ENCODE measurements at regions not wholly inside any gene's neighbourhood (a gene's known extent, or its start where the extent isn't known, plus 50 kb on each side); places are given as distances from the start of the nearest gene placed in this dataset.
"Not testable (repeated sequence)": the region's sequence is repeated elsewhere in the genome, so short reads cannot be mapped to it uniquely, and the experiment has no call there.

GRCh38 chr12:74379114-74379513 is 158.5 kb upstream of the ATXN7L3B start:
- Mint-ChIP-seq H3K27me3 (no peaks in the 10 kb centered on the region), H3K4me3 (no peak overlapping the region), H3K36me3 (ENCODE audit: low read depth) (no peaks in the 10 kb centered on the region), H3K9me3 (peaks cover 7% of the 10 kb centered on the region), H3K4me1 (no peaks in the 10 kb centered on the region), H3K27ac (no peak overlapping the region)
- ATAC-seq (no peak), DNase-seq (no peak)

DNA sequence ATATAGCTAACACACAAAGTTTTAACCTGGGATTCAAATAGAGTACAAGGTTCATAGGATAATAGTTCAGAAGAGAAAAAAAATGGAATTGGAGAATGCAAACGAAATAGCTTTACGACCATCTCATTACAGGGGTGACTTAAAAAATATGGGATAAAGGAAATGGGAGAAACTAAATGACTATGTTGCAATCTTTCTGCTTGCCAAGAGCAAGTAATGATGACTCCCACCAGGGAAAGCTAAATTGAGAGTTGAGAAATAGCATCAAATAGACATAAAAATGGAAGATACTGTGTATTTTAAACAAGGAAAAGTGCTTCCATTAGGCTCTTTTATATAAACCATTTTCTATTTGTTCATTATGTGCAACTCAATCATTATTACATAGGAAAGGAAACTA is 155.7 kb upstream of the ATXN7L3B start:
- no peak for ATAC-seq
- no peak for DNase-seq
- no peaks in the 10 kb centered on the region for H3K27me3 Mint-ChIP-seq

DNA sequence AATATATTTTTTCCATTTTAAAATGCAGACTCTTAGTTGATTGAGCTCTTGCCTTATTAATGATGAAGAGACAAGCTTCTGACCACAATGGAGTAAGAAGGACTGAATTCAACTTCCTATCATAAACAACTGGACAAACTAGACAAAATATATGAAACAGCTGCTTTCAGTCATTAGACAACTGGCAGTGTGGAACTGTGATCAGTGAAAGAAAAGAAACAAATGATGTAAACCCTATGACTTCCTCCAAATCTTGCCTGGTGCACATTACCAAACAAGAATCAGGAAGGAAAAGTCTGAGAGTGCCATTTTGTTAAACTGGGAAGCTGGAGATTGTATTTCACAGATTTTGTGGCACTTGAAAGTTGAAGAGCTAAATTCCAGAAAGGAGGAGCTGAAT is 154.7 kb upstream of the ATXN7L3B start:
- H3K4me3 Mint-ChIP-seq: no peak overlapping the region

More for the DNA sequence above, 155.7 kb upstream of the ATXN7L3B start:
- peaks cover 7% of the 10 kb centered on the region for H3K9me3 Mint-ChIP-seq
- H3K4me1 Mint-ChIP-seq: no peaks in the 10 kb centered on the region
- H3K27ac Mint-ChIP-seq: no peak overlapping the region
- no peaks in the 10 kb centered on the region for H3K36me3 Mint-ChIP-seq (ENCODE audit: low read depth)
- no peak overlapping the region for H3K4me3 Mint-ChIP-seq

GRCh38 chr12:74391283-74391682 is 146.4 kb upstream of the ATXN7L3B start:
- ATAC-seq: no peak
- no peaks in the 10 kb centered on the region for H3K4me1 Mint-ChIP-seq
- no peaks in the 10 kb centered on the region for H3K9me3 Mint-ChIP-seq
- no peak for DNase-seq
- H3K27ac Mint-ChIP-seq: no peak overlapping the region
- H3K36me3 Mint-ChIP-seq (ENCODE audit: low read depth): no peaks in the 10 kb centered on the region
- H3K4me3 Mint-ChIP-seq: no peak overlapping the region
- no peaks in the 10 kb centered on the region for H3K27me3 Mint-ChIP-seq

More for the DNA sequence above, 154.7 kb upstream of the ATXN7L3B start:
- H3K27ac Mint-ChIP-seq: no peak overlapping the region
- no peaks in the 10 kb centered on the region for H3K27me3 Mint-ChIP-seq
- peaks cover 7% of the 10 kb centered on the region for H3K9me3 Mint-ChIP-seq
- ATAC-seq (no peak), DNase-seq (no peak)
- H3K4me1 Mint-ChIP-seq: no peaks in the 10 kb centered on the region
- no peaks in the 10 kb centered on the region for H3K36me3 Mint-ChIP-seq (ENCODE audit: low read depth)

DNA sequence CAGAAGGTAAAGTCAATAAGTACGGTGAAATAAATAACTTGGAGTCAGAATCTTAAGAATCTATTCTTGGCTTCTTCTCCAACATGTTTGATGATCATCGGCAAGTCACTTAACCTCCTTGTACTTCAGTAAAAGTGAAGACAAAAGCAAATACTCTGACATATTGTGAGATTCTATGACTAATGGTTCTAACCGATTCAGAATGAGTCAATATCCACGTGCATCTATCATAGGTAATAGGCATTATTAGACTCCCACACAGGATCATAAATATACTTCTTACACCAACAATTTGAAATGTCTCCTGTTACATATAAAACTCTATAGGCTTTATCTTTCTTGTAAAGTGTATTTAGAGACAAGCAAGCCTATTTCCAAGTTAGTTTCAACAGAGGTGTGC is 144.4 kb upstream of the ATXN7L3B start:
- no peak for DNase-seq
- Mint-ChIP-seq H3K36me3 (ENCODE audit: low read depth) (no peaks in the 10 kb centered on the region), H3K9me3 (no peaks in the 10 kb centered on the region)

DNA sequence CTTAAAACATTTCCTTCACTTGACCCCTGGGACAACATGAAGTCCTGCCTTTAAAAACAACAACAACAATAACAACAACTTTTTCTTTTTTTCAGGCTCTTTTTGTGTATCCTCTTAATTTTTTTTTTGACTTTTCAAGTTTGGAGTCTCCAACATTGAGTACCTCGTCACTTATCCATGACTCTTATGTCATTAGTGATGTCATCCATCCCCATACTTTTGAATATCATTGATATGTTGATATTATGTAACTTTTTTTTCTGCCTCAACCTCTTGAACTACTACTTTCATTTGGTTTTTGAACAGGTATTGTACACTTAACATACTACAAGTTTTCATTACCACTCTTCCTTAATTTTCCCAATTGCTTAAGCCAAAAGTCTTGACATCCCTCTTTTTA is 143.0 kb upstream of the ATXN7L3B start:
- Mint-ChIP-seq H3K36me3 (ENCODE audit: low read depth) (no peaks in the 10 kb centered on the region), H3K27me3 (no peaks in the 10 kb centered on the region), H3K4me1 (no peaks in the 10 kb centered on the region), H3K27ac (no peak overlapping the region), H3K4me3 (no peak overlapping the region), H3K9me3 (no peaks in the 10 kb centered on the region)
- DNase-seq (no peak), ATAC-seq (no peak)

More for the DNA sequence above, 144.4 kb upstream of the ATXN7L3B start:
- ATAC-seq: no peak
- Mint-ChIP-seq H3K4me3 (no peak overlapping the region), H3K27ac (no peak overlapping the region), H3K27me3 (no peaks in the 10 kb centered on the region), H3K4me1 (no peaks in the 10 kb centered on the region)

DNA sequence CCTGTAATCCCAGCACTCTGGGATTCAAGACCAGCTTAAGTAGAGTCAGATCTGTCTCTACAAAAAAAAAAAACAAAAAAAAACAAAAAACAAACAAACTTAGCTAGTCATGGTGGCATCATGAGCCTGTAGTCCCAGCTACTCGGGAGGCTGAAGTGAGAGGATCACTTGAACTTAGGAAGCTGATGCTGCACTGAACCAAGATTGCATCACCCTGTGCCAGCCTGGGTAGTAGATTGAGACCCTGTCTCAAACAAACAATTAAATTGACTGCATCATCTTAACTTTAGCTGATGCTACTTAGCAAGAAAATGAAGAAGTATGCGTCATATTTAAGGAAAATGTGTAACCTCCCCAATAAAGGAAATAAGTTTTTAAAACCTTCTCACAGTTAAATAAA is 136.6 kb upstream of the ATXN7L3B start:
- Mint-ChIP-seq H3K27ac (no peak overlapping the region), H3K4me1 (no peaks in the 10 kb centered on the region), H3K36me3 (ENCODE audit: low read depth) (no peaks in the 10 kb centered on the region), H3K9me3 (no peaks in the 10 kb centered on the region), H3K4me3 (no peak overlapping the region), H3K27me3 (no peaks in the 10 kb centered on the region)
- ATAC-seq (no peak), DNase-seq (no peak)

- Mint-ChIP-seq H3K9me3 (no peaks in the 10 kb centered on the region), H3K27ac (no peak overlapping the region), H3K27me3 (no peaks in the 10 kb centered on the region), H3K4me1 (no peaks in the 10 kb centered on the region), H3K36me3 (ENCODE audit: low read depth) (no peaks in the 10 kb centered on the region), H3K4me3 (no peak overlapping the region)
- DNase-seq (no peak), ATAC-seq (no peak)
These were observed 135.7 kb upstream of the ATXN7L3B start for GRCh38 chr12:74401966-74402365.

DNA sequence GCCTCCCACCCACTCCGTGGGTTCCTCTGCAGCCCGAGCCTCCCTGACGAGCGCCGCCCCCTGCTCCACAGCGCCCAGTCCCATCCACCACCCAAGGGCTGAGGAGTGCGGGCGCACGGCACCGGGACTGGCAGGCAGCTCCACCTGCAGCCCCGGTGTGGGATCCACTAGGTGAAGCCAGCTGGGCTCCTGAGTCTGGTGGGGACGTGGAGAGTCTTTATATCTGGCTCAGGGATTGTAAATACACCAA is 134.5 kb upstream of the ATXN7L3B start:
- not testable (repeated sequence) for H3K27ac Mint-ChIP-seq; H3K4me1 Mint-ChIP-seq; H3K27me3 Mint-ChIP-seq; DNase-seq; H3K9me3 Mint-ChIP-seq; H3K4me3 Mint-ChIP-seq; H3K36me3 Mint-ChIP-seq (ENCODE audit: low read depth); ATAC-seq

DNA sequence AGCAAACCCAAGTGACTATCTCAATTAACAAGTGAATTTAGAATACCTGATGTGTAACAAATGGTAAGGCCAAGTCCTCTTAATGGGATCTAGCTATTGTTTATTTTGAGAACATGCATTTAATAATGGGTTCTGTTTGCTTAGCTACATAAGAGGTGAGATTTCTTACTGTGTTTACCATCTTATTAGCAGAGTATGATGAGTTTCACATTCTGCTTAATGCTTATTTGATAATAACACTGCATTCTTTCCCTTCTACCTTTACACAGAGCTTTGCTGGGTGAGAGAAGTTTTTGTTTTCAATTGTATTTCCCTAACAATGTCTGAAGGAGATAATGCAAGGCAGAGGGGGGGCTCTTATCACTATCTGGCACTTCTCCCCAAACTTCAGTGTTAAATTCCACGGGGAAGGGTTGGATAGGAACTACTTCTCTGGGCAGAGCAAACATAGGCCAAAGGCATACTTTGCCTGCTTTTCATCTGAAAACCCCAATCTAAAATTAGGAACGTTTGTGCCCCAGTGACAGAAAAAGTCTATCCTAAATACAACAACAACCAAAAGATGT is 129.0 kb upstream of the ATXN7L3B start:
- Mint-ChIP-seq H3K36me3 (ENCODE audit: low read depth) (no peaks in the 10 kb centered on the region), H3K4me1 (no peaks in the 10 kb centered on the region), H3K9me3 (no peaks in the 10 kb centered on the region), H3K27ac (no peak overlapping the region), H3K27me3 (peaks cover 5% of the 10 kb centered on the region), H3K4me3 (no peak overlapping the region)
- no peak for DNase-seq
- no peak for ATAC-seq

GRCh38 chr12:74412606-74413230 is 124.9 kb upstream of the ATXN7L3B start:
- Mint-ChIP-seq H3K36me3 (ENCODE audit: low read depth) (no peaks in the 10 kb centered on the region), H3K27me3 (peaks cover 5% of the 10 kb centered on the region)
- no peak for ATAC-seq

GRCh38 chr12:74415633-74416032 is 122.0 kb upstream of the ATXN7L3B start:
- no peaks in the 10 kb centered on the region for H3K4me1 Mint-ChIP-seq
- H3K9me3 Mint-ChIP-seq: no peaks in the 10 kb centered on the region
- no peak overlapping the region for H3K4me3 Mint-ChIP-seq
- H3K27ac Mint-ChIP-seq: no peak overlapping the region
- ATAC-seq (no peak), DNase-seq (no peak)
- H3K27me3 Mint-ChIP-seq: peaks cover 5% of the 10 kb centered on the region
- H3K36me3 Mint-ChIP-seq (ENCODE audit: low read depth): no peaks in the 10 kb centered on the region

More at GRCh38 chr12:74412606-74413230, 124.9 kb upstream of the ATXN7L3B start:
- no peak overlapping the region for H3K27ac Mint-ChIP-seq
- DNase-seq: no peak
- no peaks in the 10 kb centered on the region for H3K4me1 Mint-ChIP-seq
- no peak overlapping the region for H3K4me3 Mint-ChIP-seq
- no peaks in the 10 kb centered on the region for H3K9me3 Mint-ChIP-seq

- H3K27me3 Mint-ChIP-seq: no peaks in the 10 kb centered on the region
- ATAC-seq: no peak
- no peaks in the 10 kb centered on the region for H3K36me3 Mint-ChIP-seq (ENCODE audit: low read depth)
- H3K4me3 Mint-ChIP-seq: no peak overlapping the region
- no peak overlapping the region for H3K27ac Mint-ChIP-seq
- DNase-seq: no peak
- no peaks in the 10 kb centered on the region for H3K9me3 Mint-ChIP-seq
- H3K4me1 Mint-ChIP-seq: no peaks in the 10 kb centered on the region
These were observed 119.1 kb upstream of the ATXN7L3B start for GRCh38 chr12:74418573-74418972.

DNA sequence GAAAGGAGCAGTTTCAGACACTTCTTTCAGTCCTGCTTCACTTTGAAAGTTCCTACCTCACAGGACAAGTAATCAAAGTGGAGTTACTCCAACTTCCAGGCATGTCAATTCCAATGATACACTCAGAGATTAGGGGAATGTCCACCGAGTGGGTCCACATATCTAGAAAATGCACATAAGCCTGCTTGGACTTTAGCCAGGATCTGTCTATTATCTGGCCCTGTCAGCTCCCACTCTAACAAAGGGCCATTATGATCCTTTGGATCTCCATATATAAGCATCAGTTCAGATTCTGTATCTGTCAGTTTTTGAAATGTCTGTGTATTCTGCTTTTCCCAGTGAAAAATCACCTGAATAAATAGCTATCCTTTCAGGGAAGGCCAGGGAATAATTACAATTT is 112.9 kb upstream of the ATXN7L3B start:
- Mint-ChIP-seq H3K4me3 (no peak overlapping the region), H3K27ac (no peak overlapping the region), H3K27me3 (no peaks in the 10 kb centered on the region), H3K9me3 (no peaks in the 10 kb centered on the region), H3K36me3 (ENCODE audit: low read depth) (no peaks in the 10 kb centered on the region), H3K4me1 (no peaks in the 10 kb centered on the region)
- ATAC-seq (no peak), DNase-seq (no peak)

GRCh38 chr12:74426091-74426490 is 111.5 kb upstream of the ATXN7L3B start:
- no peak overlapping the region for H3K27ac Mint-ChIP-seq
- DNase-seq: no peak
- no peak for ATAC-seq
- H3K4me3 Mint-ChIP-seq: no peak overlapping the region
- H3K36me3 Mint-ChIP-seq (ENCODE audit: low read depth): no peaks in the 10 kb centered on the region
- H3K27me3 Mint-ChIP-seq: no peaks in the 10 kb centered on the region
- no peaks in the 10 kb centered on the region for H3K9me3 Mint-ChIP-seq
- H3K4me1 Mint-ChIP-seq: no peaks in the 10 kb centered on the region

- ATAC-seq (no peak), DNase-seq (no peak)
- Mint-ChIP-seq H3K9me3 (peaks cover 4% of the 10 kb centered on the region), H3K4me3 (no peak overlapping the region), H3K27ac (no peak overlapping the region), H3K4me1 (no peaks in the 10 kb centered on the region), H3K27me3 (no peaks in the 10 kb centered on the region), H3K36me3 (ENCODE audit: low read depth) (no peaks in the 10 kb centered on the region)
These were observed 108.1 kb upstream of the ATXN7L3B start for GRCh38 chr12:74429535-74429934.

Measured in activated naive CD8-positive, alpha-beta T cell treated with anti-CD3 and anti-CD28 coated beads, Interleukin-2, amount 50 U/mL, for 24 hours (primary cell).